ENCODE measurements at regions not wholly inside any gene's neighbourhood (a gene's known extent, or its start where the extent isn't known, plus 50 kb on each side); places are given as distances from the start of the nearest gene placed in this dataset.

DNA sequence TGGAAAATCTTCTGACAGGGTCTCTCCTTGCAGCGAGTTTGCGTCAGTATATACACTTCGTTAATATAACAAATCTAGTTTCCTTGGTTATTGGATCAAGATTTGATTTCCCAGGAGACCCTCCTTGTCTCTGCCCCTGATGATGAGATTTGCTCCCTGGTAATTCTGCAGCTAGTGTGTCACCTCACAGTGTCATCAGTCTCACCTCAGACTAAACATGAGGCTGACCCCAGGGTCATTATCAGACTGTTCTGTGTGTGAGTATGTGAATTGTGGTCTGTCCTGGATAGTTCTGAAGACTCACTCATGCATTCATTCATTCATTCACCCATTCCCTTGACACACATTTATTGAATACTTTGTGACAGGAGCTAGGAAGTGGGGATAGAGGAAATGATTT, 138.4 kb upstream of the CTTNBP2 start:
- H3K4me3 ChIP-seq (ENCODE audit: low read length): no peak overlapping the region
- H3K4me1 Mint-ChIP-seq: no peaks in the 10 kb centered on the region
- H3K27me3 ChIP-seq (ENCODE audit: control insufficient read depth, insufficient read depth, low read length, poor library complexity, severe bottlenecking): no peaks in the 10 kb centered on the region
- WGBS, 2 experiments (ENCODE audit: insufficient coverage in 1 of 2, insufficient read length in 1 of 2): 96 to 100% methylated on average over 1 to 3 of the region's 3 CpGs
- no peaks in the 10 kb centered on the region for H3K36me3 Mint-ChIP-seq (ENCODE audit: low read depth)
- H3K9me3 ChIP-seq (ENCODE audit: control insufficient read depth, low read length): peaks cover 1% of the 10 kb centered on the region
- no peaks in the 10 kb centered on the region for H3K27me3 Mint-ChIP-seq (ENCODE audit: insufficient read depth)
- H3K27ac Mint-ChIP-seq: no peak overlapping the region
- no peak overlapping the region for H3K27ac ChIP-seq (ENCODE audit: low read depth, low read length)
- H3K9ac ChIP-seq (ENCODE audit: extremely low read depth, low read length, poor library complexity, severe bottlenecking): no peak overlapping the region
- DNase-seq: no peak
- TF ChIP-seq, protein P1, sequence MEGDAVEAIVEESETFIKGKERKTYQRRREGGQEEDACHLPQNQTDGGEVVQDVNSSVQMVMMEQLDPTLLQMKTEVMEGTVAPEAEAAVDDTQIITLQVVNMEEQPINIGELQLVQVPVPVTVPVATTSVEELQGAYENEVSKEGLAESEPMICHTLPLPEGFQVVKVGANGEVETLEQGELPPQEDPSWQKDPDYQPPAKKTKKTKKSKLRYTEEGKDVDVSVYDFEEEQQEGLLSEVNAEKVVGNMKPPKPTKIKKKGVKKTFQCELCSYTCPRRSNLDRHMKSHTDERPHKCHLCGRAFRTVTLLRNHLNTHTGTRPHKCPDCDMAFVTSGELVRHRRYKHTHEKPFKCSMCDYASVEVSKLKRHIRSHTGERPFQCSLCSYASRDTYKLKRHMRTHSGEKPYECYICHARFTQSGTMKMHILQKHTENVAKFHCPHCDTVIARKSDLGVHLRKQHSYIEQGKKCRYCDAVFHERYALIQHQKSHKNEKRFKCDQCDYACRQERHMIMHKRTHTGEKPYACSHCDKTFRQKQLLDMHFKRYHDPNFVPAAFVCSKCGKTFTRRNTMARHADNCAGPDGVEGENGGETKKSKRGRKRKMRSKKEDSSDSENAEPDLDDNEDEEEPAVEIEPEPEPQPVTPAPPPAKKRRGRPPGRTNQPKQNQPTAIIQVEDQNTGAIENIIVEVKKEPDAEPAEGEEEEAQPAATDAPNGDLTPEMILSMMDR (conservative IDR thresholded peaks at IDR 0.05): no peak
- H3K9me3 Mint-ChIP-seq: peaks cover 2% of the 10 kb centered on the region
- no peaks in the 10 kb centered on the region for H3K36me3 ChIP-seq (ENCODE audit: control insufficient read depth, insufficient read depth, low read length)
- no peak overlapping the region for H3K4me3 Mint-ChIP-seq
- H3K4me1 ChIP-seq (ENCODE audit: control insufficient read depth, insufficient read depth, low read length): no peaks in the 10 kb centered on the region

DNA sequence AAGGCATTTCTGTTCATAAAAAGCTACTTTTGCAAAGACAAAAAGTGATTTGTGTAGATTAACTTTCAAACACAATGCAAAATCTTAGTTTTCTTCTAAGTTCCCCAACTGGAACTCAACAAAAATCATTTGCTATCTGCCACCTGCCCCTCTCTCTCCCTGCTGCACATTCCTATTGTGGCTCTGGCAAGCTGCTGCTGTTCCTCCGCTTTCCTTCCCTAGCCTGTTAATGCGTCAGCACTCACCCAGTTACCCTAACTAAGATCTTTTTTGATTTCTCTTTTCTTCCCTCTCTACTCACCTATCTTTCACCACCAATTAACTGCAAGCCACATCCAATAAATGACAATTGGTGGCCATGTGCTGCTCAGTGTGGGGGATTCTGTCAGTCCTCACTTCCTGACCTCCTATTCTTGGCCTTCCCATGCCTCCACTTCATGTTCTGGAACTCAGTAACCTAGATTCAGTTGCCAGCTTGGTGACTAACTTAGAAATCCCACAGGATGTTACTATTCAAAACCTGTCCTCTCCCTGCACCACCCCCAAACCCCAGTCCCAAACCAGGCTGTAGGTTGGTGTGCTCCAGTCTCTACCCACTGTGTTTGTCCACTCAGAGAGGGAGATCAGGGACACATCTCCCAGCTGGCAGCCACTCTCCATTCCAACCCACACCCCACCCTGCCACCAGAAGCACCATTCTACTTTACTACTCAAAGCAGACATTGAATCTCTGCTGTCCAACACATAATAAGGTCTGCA, 140.2 kb upstream of the CTTNBP2 start:
- DNase-seq: no peak
- no peak overlapping the region for H3K9ac ChIP-seq (ENCODE audit: extremely low read depth, low read length, poor library complexity, severe bottlenecking)
- Mint-ChIP-seq H3K4me3 (no peak overlapping the region), H3K9me3 (peaks cover 12% of the 10 kb centered on the region), H3K27ac (no peak overlapping the region), H3K27me3 (ENCODE audit: insufficient read depth) (no peaks in the 10 kb centered on the region), H3K4me1 (no peaks in the 10 kb centered on the region), H3K36me3 (ENCODE audit: low read depth) (no peaks in the 10 kb centered on the region)
- no peaks in the 10 kb centered on the region for H3K36me3 ChIP-seq (ENCODE audit: control insufficient read depth, insufficient read depth, low read length)
- 80 to 89% methylated on average over 1 to 2 of the region's 2 CpGs for WGBS, 2 experiments (ENCODE audit: insufficient coverage in 1 of 2, insufficient read length in 1 of 2)
- H3K4me1 ChIP-seq (ENCODE audit: control insufficient read depth, insufficient read depth, low read length): no peaks in the 10 kb centered on the region
- TF ChIP-seq, protein P1 (conservative IDR thresholded peaks at IDR 0.05): no peak
- H3K27ac ChIP-seq (ENCODE audit: low read depth, low read length): no peak overlapping the region
- peaks cover 19% of the 10 kb centered on the region for H3K9me3 ChIP-seq (ENCODE audit: control insufficient read depth, low read length)
- H3K27me3 ChIP-seq (ENCODE audit: control insufficient read depth, insufficient read depth, low read length, poor library complexity, severe bottlenecking): no peaks in the 10 kb centered on the region
- H3K4me3 ChIP-seq (ENCODE audit: low read length): no peak overlapping the region

DNA sequence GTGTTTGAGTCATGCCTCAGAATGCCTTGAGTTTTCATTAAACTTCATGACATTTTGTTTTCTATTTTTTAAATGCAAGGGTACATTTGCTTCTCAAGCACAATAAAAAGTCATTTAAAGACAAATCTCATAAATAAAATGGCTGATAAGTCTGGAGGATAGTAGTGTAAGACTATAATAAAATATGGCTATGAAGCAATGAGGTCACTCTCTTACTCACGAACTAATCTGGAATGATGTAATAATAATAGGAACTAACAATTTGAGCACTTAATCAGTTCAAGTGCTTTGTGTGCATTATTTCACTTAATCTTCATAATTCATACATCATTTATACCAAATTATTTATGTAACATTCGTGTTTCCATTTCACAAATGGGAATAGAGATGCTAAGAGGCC, 149.3 kb upstream of the CTTNBP2 start:
- H3K36me3 ChIP-seq (ENCODE audit: control insufficient read depth, insufficient read depth, low read length): no peaks in the 10 kb centered on the region
- TF ChIP-seq, protein P1 (conservative IDR thresholded peaks at IDR 0.05): no peak
- Mint-ChIP-seq H3K27ac (no peak overlapping the region), H3K36me3 (ENCODE audit: low read depth) (no peaks in the 10 kb centered on the region), H3K4me1 (no peaks in the 10 kb centered on the region), H3K27me3 (ENCODE audit: insufficient read depth) (no peaks in the 10 kb centered on the region), H3K4me3 (no peak overlapping the region), H3K9me3 (peaks cover 16% of the 10 kb centered on the region)
- no peak for DNase-seq
- peaks cover 11% of the 10 kb centered on the region for H3K9me3 ChIP-seq (ENCODE audit: control insufficient read depth, low read length)
- no peak overlapping the region for H3K27ac ChIP-seq (ENCODE audit: low read depth, low read length)
- no peak overlapping the region for H3K9ac ChIP-seq (ENCODE audit: extremely low read depth, low read length, poor library complexity, severe bottlenecking)
- no peaks in the 10 kb centered on the region for H3K27me3 ChIP-seq (ENCODE audit: control insufficient read depth, insufficient read depth, low read length, poor library complexity, severe bottlenecking)
- H3K4me1 ChIP-seq (ENCODE audit: control insufficient read depth, insufficient read depth, low read length): no peaks in the 10 kb centered on the region
- WGBS, 2 experiments (ENCODE audit: insufficient coverage in 1 of 2, insufficient read length in 1 of 2): 87% methylated on average over 2 of the region's 2 CpGs; no CpG with 5 or more reads in 1 of the 2 experiments
- H3K4me3 ChIP-seq (ENCODE audit: low read length): no peak overlapping the region
